Lower leg skin (tissue), 4 donors: ENCODE measurements at regions not wholly inside any gene's neighbourhood (a gene's known extent, or its start where the extent isn't known, plus 50 kb on each side); places are given as distances from the start of the nearest gene placed in this dataset.

Experiments used
- DNase-seq, 2 donors: peaks; one replicate each; pipeline ENCODE4 v3.0.0-alpha.2; 2019; ENCODE audit warnings: low spot score in 2 of 2
- H3K4me3 ChIP-seq: fragments of 200-600 bp; sonication (generic); 2 replicates; pipeline ENCODE4 v1.5.1; 2017; ENCODE audit warnings: mild to moderate bottlenecking, low read depth; ENCODE audit not compliant: poor library complexity, severe bottlenecking
- POLR2A ChIP-seq, 2 donors: fragments of 450-650 bp; IDR thresholded peaks; one replicate each; pipeline ENCODE4 v1.6.1; 2016 to 2017; ENCODE audit warnings: antibody characterized with exemption in 2 of 2, mild to moderate bottlenecking in 1 of 2, moderate library complexity in 1 of 2
- WGBS, 2 donors: methylation state at CpG; one replicate each; pipeline ENCODE4 v1.1.5; 2018; 5-methylcytosine and 5-hydroxymethylcytosine counted together
- intact Hi-C: fragments of 100-400 bp; cut with DNase I; formaldehyde crosslinking; loops from one replicate; pipeline ENCODE4 v1.15.0; 2023; ENCODE audit warnings: low total_unique reads
- TF ChIP-seq, protein P1 (sequence below), 3 donors: fragments of 450-650 bp; IDR thresholded peaks; one replicate each; pipeline ENCODE4 v1.5.1; 2016; ENCODE audit warnings: antibody characterized with exemption in 3 of 3, mild to moderate bottlenecking in 3 of 3, moderate library complexity in 2 of 3

- WGBS, 2 donors = 54 to 60% methylated on average over 3 of the region's 3 CpGs
- no peak for DNase-seq
- H3K4me3 ChIP-seq = no peak overlapping the region
- intact Hi-C loops = no loop called here
- TF ChIP-seq, protein P1, sequence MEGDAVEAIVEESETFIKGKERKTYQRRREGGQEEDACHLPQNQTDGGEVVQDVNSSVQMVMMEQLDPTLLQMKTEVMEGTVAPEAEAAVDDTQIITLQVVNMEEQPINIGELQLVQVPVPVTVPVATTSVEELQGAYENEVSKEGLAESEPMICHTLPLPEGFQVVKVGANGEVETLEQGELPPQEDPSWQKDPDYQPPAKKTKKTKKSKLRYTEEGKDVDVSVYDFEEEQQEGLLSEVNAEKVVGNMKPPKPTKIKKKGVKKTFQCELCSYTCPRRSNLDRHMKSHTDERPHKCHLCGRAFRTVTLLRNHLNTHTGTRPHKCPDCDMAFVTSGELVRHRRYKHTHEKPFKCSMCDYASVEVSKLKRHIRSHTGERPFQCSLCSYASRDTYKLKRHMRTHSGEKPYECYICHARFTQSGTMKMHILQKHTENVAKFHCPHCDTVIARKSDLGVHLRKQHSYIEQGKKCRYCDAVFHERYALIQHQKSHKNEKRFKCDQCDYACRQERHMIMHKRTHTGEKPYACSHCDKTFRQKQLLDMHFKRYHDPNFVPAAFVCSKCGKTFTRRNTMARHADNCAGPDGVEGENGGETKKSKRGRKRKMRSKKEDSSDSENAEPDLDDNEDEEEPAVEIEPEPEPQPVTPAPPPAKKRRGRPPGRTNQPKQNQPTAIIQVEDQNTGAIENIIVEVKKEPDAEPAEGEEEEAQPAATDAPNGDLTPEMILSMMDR (IDR thresholded peaks at IDR 0.05) = no peak
- no peak for TF ChIP-seq POLR2A (IDR thresholded peaks at IDR 0.05)
Measured at GRCh38 chr9:118003240-118003639, 299.0 kb downstream of the TLR4 start.

GRCh38 chr9:118008246-118008645 is 304.0 kb downstream of the TLR4 start:
- H3K4me3 ChIP-seq = no peak overlapping the region
- TF ChIP-seq, protein P1 (IDR thresholded peaks at IDR 0.05) = no peak
- TF ChIP-seq POLR2A (IDR thresholded peaks at IDR 0.05) = no peak
- intact Hi-C loops = loop anchor here (5.0 kb wide), 1 partner anchor 794 kb away; no protein-coding TSS in a partner anchor
- 68 to 71% methylated on average over 4 of the region's 4 CpGs for WGBS, 2 donors
- DNase-seq = no peak

- intact Hi-C loops = loop anchor here (5.0 kb wide), 1 partner anchor 793 kb away; no protein-coding TSS in a partner anchor
- no peak overlapping the region for H3K4me3 ChIP-seq
- no peak for DNase-seq
- TF ChIP-seq POLR2A (IDR thresholded peaks at IDR 0.05) = no peak
Measured at GRCh38 chr9:118009614-118010013, 305.4 kb downstream of the TLR4 start.

GRCh38 chr9:118017607-118018122 is 313.5 kb downstream of the TLR4 start:
- DNase-seq = no peak
- intact Hi-C loops = no loop called here
- no peak overlapping the region for H3K4me3 ChIP-seq
- WGBS, 2 donors = 67 to 71% methylated on average over 1 to 2 of the region's 2 CpGs
- TF ChIP-seq, protein P1 (IDR thresholded peaks at IDR 0.05) = no peak
- TF ChIP-seq POLR2A (IDR thresholded peaks at IDR 0.05) = no peak

DNA sequence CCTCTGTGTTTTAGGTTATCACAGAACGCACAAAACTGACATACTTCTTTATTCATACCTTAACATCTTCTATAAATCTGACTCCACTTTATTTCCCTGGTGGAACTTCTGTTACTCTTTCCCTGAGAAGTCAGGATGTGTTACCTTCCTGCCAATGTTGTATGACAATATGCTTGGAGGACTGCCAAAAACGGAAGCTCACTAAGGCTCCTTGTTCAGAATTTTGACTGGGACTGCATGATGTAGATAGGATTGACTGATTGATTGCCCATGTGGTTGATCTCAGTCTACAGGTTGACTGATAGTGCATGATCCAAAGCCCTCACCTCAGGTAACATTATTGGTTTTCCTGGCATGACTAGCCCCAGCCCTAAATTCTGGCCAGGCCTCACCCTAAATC is 319.4 kb downstream of the TLR4 start:
- no peak overlapping the region for H3K4me3 ChIP-seq
- no peak for DNase-seq
- intact Hi-C loops = no loop called here
- TF ChIP-seq, protein P1 (IDR thresholded peaks at IDR 0.05) = no peak
- TF ChIP-seq POLR2A (IDR thresholded peaks at IDR 0.05) = no peak
- 12 to 25% methylated on average over 2 of the region's 2 CpGs for WGBS, 2 donors

DNA sequence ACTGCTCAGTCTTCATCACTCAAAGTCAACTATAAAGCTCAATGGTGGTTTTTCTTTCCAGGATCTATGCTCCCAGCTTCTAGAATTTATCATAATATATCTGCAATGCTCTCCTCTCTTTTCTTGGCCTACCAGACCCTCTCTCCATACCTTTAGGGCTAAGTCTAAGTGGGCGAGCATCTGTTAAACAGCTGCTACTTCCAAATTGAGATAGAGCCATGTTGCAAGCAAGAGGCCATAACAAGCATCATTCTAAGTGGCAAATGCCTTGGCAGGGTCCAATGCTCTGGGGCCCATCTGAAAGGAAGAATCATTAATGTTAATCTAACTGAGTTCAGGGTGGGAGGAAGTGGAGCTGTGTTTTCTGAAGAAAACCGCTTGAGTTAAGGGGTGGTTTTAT is 324.0 kb downstream of the TLR4 start:
- WGBS, 2 donors = 77 to 81% methylated on average over 2 of the region's 2 CpGs
- intact Hi-C loops = no loop called here
- H3K4me3 ChIP-seq = no peak overlapping the region
- no peak for TF ChIP-seq POLR2A (IDR thresholded peaks at IDR 0.05)
- TF ChIP-seq, protein P1 (IDR thresholded peaks at IDR 0.05) = no peak
- DNase-seq = no peak
